Astrocyte of the spinal cord (primary cell): ENCODE measurements at regions not wholly inside any gene's neighbourhood (a gene's known extent, or its start where the extent isn't known, plus 50 kb on each side); places are given as distances from the start of the nearest gene placed in this dataset.
A peak's percentile ranks its signal among the peaks of the same experiment; 100 is the strongest.

Experiments used
- DNase-seq: peaks from one replicate; pipeline ENCODE4 v3.0.0; 2011; ENCODE audit warnings: low read depth, low spot score
- H3K4me3 ChIP-seq: 2 replicates; pipeline ENCODE4 v1.5.1; 2011; ENCODE audit warnings: low read depth, mild to moderate bottlenecking, low read length, moderate library complexity
- CTCF ChIP-seq: IDR thresholded peaks from 2 replicates; pipeline ENCODE4 v1.5.1; 2012; ENCODE audit warnings: low read depth, mild to moderate bottlenecking, low read length, inconsistent platforms
- in situ Hi-C: cut with HindIII; loops from 2 replicates; pipeline ENCODE4 v1.10.0; 2017; ENCODE audit warnings: low sequenced_read_pairs

- H3K4me3 ChIP-seq = no peak overlapping the region
- in situ Hi-C loops = no loop called here
- no peak for TF ChIP-seq CTCF
- no peak for DNase-seq
Measured at GRCh38 chr13:72495681-72496080, 231.7 kb downstream of the MZT1 start.

- in situ Hi-C loops = no loop called here
- H3K4me3 ChIP-seq = no peak overlapping the region
- no peak for TF ChIP-seq CTCF
- no peak for DNase-seq
Measured at GRCh38 chr13:72489751-72490150, 237.7 kb downstream of the MZT1 start.

GRCh38 chr13:72473321-72473720 is 254.1 kb downstream of the MZT1 start:
- no peak for DNase-seq
- TF ChIP-seq CTCF = no peak
- in situ Hi-C loops = no loop called here
- H3K4me3 ChIP-seq = no peak overlapping the region

GRCh38 chr13:72469906-72470305 is 257.5 kb downstream of the MZT1 start:
- in situ Hi-C loops = no loop called here
- TF ChIP-seq CTCF = no peak
- DNase-seq = no peak
- H3K4me3 ChIP-seq = no peak overlapping the region

- in situ Hi-C loops = no loop called here
- no peak for TF ChIP-seq CTCF
- no peak overlapping the region for H3K4me3 ChIP-seq
- peak; percentile 48 for DNase-seq
Measured at GRCh38 chr13:72463561-72463960, 263.9 kb downstream of the MZT1 start.

GRCh38 chr13:72462726-72463125 is 264.7 kb downstream of the MZT1 start:
- in situ Hi-C loops = no loop called here
- no peak overlapping the region for H3K4me3 ChIP-seq
- DNase-seq = peak; percentile 4
- no peak for TF ChIP-seq CTCF

GRCh38 chr13:72462166-72462565 is 265.3 kb downstream of the MZT1 start:
- H3K4me3 ChIP-seq = no peak overlapping the region
- DNase-seq = no peak
- in situ Hi-C loops = no loop called here
- no peak for TF ChIP-seq CTCF
